ENCODE measurements at regions not wholly inside any gene's neighbourhood (a gene's known extent, or its start where the extent isn't known, plus 50 kb on each side); places are given as distances from the start of the nearest gene placed in this dataset.

- Histone ChIP-seq H3K79me2 (no peaks in the 10 kb centered on the region), H3K36me3 (replicated peaks; ENCODE audit: insufficient read depth, low read depth) (no peaks in the 10 kb centered on the region), H3K9me2 (replicated peaks; ENCODE audit: insufficient read depth) (no peaks in the 10 kb centered on the region), H3K4me2 (no peak overlapping the region), H3K27ac (no peak overlapping the region), H3K4me3 (no peak overlapping the region), H3K27me3 (no peaks in the 10 kb centered on the region), H3K4me1 (ENCODE audit: insufficient read depth) (no peaks in the 10 kb centered on the region), H3K9me3 (ENCODE audit: low read depth) (no peaks in the 10 kb centered on the region), H2AFZ (no peak overlapping the region), H4K20me1 (ENCODE audit: insufficient read depth, poor library complexity, severe bottlenecking) (no peaks in the 10 kb centered on the region)
- DNase-seq (ENCODE audit: low spot score) = no peak
- TF ChIP-seq EZH2 (IDR thresholded peaks at IDR 0.05; ENCODE audit: borderline replicate concordance) (no peak), EZH2phosphoT487 (IDR thresholded peaks at IDR 0.05; ENCODE audit: low read depth, severe bottlenecking, unreplicated experiment) (no peak), CTCF (IDR thresholded peaks at IDR 0.05; ENCODE audit: poor library complexity) (no peak)
- WGBS (ENCODE audit: low lambda C conversion rate, missing lambda C conversion rate) = 69% methylated on average over 6 of the region's 6 CpGs
These were observed 143.3 kb upstream of the RPS6KA3 start for GRCh38 chrX:20409991-20410390.

DNA sequence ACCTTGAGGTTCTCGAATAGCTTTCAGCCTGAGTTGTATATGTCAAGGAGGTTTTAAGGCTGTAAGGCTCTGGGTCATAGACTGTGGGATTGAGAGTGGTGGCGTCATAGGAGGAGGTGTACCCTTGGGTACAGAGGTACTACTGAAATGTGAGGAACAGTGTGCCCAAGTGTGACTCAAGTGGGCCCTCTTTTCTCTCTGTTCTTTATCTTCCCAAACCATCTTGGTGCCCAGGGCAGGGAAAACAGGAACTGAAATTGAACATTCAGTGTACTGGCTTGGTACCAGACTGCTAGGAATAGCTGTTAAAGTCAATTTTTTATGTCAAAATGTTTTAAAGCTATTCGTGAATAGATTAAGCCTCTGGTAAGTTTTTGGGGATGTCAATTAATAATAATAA, 136.2 kb upstream of the RPS6KA3 start:
- Histone ChIP-seq H3K4me3 (no peak overlapping the region), H3K9me2 (replicated peaks; ENCODE audit: insufficient read depth) (no peaks in the 10 kb centered on the region), H3K9me3 (ENCODE audit: low read depth) (no peaks in the 10 kb centered on the region), H4K20me1 (ENCODE audit: insufficient read depth, poor library complexity, severe bottlenecking) (no peaks in the 10 kb centered on the region), H3K79me2 (no peaks in the 10 kb centered on the region), H3K4me1 (ENCODE audit: insufficient read depth) (no peaks in the 10 kb centered on the region), H3K27ac (no peak overlapping the region), H3K36me3 (replicated peaks; ENCODE audit: insufficient read depth, low read depth) (no peaks in the 10 kb centered on the region), H3K27me3 (no peaks in the 10 kb centered on the region), H3K4me2 (no peak overlapping the region), H2AFZ (no peak overlapping the region)
- 55% methylated on average over 3 of the region's 3 CpGs for WGBS (ENCODE audit: low lambda C conversion rate, missing lambda C conversion rate)
- no peak for TF ChIP-seq CTCF (IDR thresholded peaks at IDR 0.05; ENCODE audit: poor library complexity)
- TF ChIP-seq EZH2 (IDR thresholded peaks at IDR 0.05; ENCODE audit: borderline replicate concordance) = no peak
- no peak for TF ChIP-seq EZH2phosphoT487 (IDR thresholded peaks at IDR 0.05; ENCODE audit: low read depth, severe bottlenecking, unreplicated experiment)
- DNase-seq (ENCODE audit: low spot score) = no peak

- Histone ChIP-seq H4K20me1 (ENCODE audit: insufficient read depth, poor library complexity, severe bottlenecking) (no peaks in the 10 kb centered on the region), H3K36me3 (replicated peaks; ENCODE audit: insufficient read depth, low read depth) (no peaks in the 10 kb centered on the region), H3K27ac (no peak overlapping the region), H3K79me2 (no peaks in the 10 kb centered on the region), H3K4me1 (ENCODE audit: insufficient read depth) (no peaks in the 10 kb centered on the region), H3K27me3 (no peaks in the 10 kb centered on the region), H3K9me3 (ENCODE audit: low read depth) (no peaks in the 10 kb centered on the region), H3K9me2 (replicated peaks; ENCODE audit: insufficient read depth) (no peaks in the 10 kb centered on the region), H3K4me3 (no peak overlapping the region), H2AFZ (no peak overlapping the region), H3K4me2 (no peak overlapping the region)
- WGBS (ENCODE audit: low lambda C conversion rate, missing lambda C conversion rate) = 85% methylated on average over 2 of the region's 2 CpGs
- DNase-seq (ENCODE audit: low spot score) = no peak
- TF ChIP-seq CTCF (IDR thresholded peaks at IDR 0.05; ENCODE audit: poor library complexity) = no peak
These were observed 133.2 kb upstream of the RPS6KA3 start for GRCh38 chrX:20399728-20400414.

GRCh38 chrX:20397587-20397986, 130.9 kb upstream of the RPS6KA3 start:
- WGBS (ENCODE audit: low lambda C conversion rate, missing lambda C conversion rate) = 43% methylated on average over 2 of the region's 2 CpGs
- Histone ChIP-seq H3K27ac (no peak overlapping the region), H3K36me3 (replicated peaks; ENCODE audit: insufficient read depth, low read depth) (no peaks in the 10 kb centered on the region), H4K20me1 (ENCODE audit: insufficient read depth, poor library complexity, severe bottlenecking) (no peaks in the 10 kb centered on the region), H3K4me3 (no peak overlapping the region), H3K4me2 (no peak overlapping the region), H3K79me2 (no peaks in the 10 kb centered on the region), H3K4me1 (ENCODE audit: insufficient read depth) (no peaks in the 10 kb centered on the region), H3K9me2 (replicated peaks; ENCODE audit: insufficient read depth) (no peaks in the 10 kb centered on the region), H3K27me3 (no peaks in the 10 kb centered on the region), H3K9me3 (ENCODE audit: low read depth) (no peaks in the 10 kb centered on the region), H2AFZ (no peak overlapping the region)
- TF ChIP-seq CTCF (IDR thresholded peaks at IDR 0.05; ENCODE audit: poor library complexity) (no peak), EZH2phosphoT487 (IDR thresholded peaks at IDR 0.05; ENCODE audit: low read depth, severe bottlenecking, unreplicated experiment) (no peak), EZH2 (IDR thresholded peaks at IDR 0.05; ENCODE audit: borderline replicate concordance) (no peak)
- peak; percentile 16 for DNase-seq (ENCODE audit: low spot score)

Measured in hepatocyte (in vitro differentiated cells).